Breast epithelium (tissue), 3 donors: ENCODE measurements at regions not wholly inside any gene's neighbourhood (a gene's known extent, or its start where the extent isn't known, plus 50 kb on each side); places are given as distances from the start of the nearest gene placed in this dataset.

Experiments used
- CTCF ChIP-seq, 3 donors: fragments of 450-650 bp; IDR thresholded peaks; one replicate each; pipeline ENCODE4 v1.5.1; 2016 to 2017; ENCODE audit warnings: antibody characterized with exemption in 3 of 3, mild to moderate bottlenecking in 3 of 3, moderate library complexity in 3 of 3
- POLR2A ChIP-seq: fragments of 450-650 bp; IDR thresholded peaks from one replicate; pipeline ENCODE4 v1.6.1; 2016; ENCODE audit warnings: antibody characterized with exemption, mild to moderate bottlenecking, moderate library complexity
- POLR2AphosphoS5 ChIP-seq, 3 donors: sonication (generic); formaldehyde crosslinking; IDR thresholded peaks; one replicate each; pipeline ENCODE4 v1.6.1; 2017; ENCODE audit warnings: antibody characterized with exemption in 3 of 3

GRCh38 chr3:163657088-163657487 lies 1421.2 kb downstream of the SI start:
- TF ChIP-seq POLR2A: no peak
- TF ChIP-seq CTCF (IDR thresholded peaks at IDR 0.05): no peak
- TF ChIP-seq POLR2AphosphoS5 (IDR thresholded peaks at IDR 0.05): no peak
